H9 (cell line): ENCODE measurements at regions not wholly inside any gene's neighbourhood (a gene's known extent, or its start where the extent isn't known, plus 50 kb on each side); places are given as distances from the start of the nearest gene placed in this dataset.

ENCODE experiments used
- DNase-seq: peaks from one replicate; pipeline ENCODE4 v3.0.0-alpha.2; 2017
- H2AFZ ChIP-seq: one replicate; pipeline ENCODE4 v1.6.1; 2013; ENCODE audit warnings: mild to moderate bottlenecking, low read length, control low read depth, moderate library complexity
- H2AK5ac ChIP-seq: 2 replicates; pipeline ENCODE4 v1.6.1; 2013; ENCODE audit warnings: low read length, control low read depth, mixed read lengths; ENCODE audit not compliant: insufficient read length
- H2BK120ac ChIP-seq: one replicate; pipeline ENCODE4 v1.6.1; 2013; ENCODE audit warnings: low read depth, mild to moderate bottlenecking, low read length, control low read depth, inconsistent platforms; ENCODE audit not compliant: poor library complexity, severe bottlenecking
- H2BK12ac ChIP-seq: 2 replicates; pipeline ENCODE4 v1.6.1; 2013; ENCODE audit warnings: low read length, control low read depth, mixed read lengths, low read depth; ENCODE audit not compliant: insufficient read length
- H2BK15ac ChIP-seq: 2 replicates; pipeline ENCODE4 v1.6.1; 2013; ENCODE audit warnings: low read depth, low read length, control low read depth
- H2BK20ac ChIP-seq: one replicate; pipeline ENCODE4 v1.6.1; 2013; ENCODE audit warnings: low read depth, mild to moderate bottlenecking, low read length, control low read depth, inconsistent platforms; ENCODE audit not compliant: poor library complexity, severe bottlenecking
- H2BK5ac ChIP-seq: 2 replicates; pipeline ENCODE4 v1.6.1; 2013; ENCODE audit warnings: low read length, control low read depth, mixed read lengths; ENCODE audit not compliant: insufficient read length
- H3K14ac ChIP-seq: 2 replicates; pipeline ENCODE4 v1.6.1; 2013; ENCODE audit warnings: low read length, control low read depth; ENCODE audit not compliant: insufficient read depth
- H3K18ac ChIP-seq: 2 replicates; pipeline ENCODE4 v1.6.1; 2013; ENCODE audit warnings: low read depth, mild to moderate bottlenecking, mixed read lengths, low read length, control low read depth; ENCODE audit not compliant: insufficient read length
- H3K23ac ChIP-seq: 2 replicates; pipeline ENCODE4 v1.6.1; 2013; ENCODE audit warnings: low read length, control low read depth, mixed read lengths, low read depth; ENCODE audit not compliant: insufficient read length
- H3K23me2 ChIP-seq: 2 replicates; pipeline ENCODE4 v1.6.1; 2013; ENCODE audit warnings: low read depth, mild to moderate bottlenecking, mixed read lengths, low read length, control low read depth; ENCODE audit not compliant: insufficient read length, poor library complexity, severe bottlenecking
- H3K27ac ChIP-seq: 2 replicates; pipeline ENCODE4 v1.5.1; 2013; ENCODE audit warnings: low read length, control low read depth, mixed read lengths, low read depth; ENCODE audit not compliant: insufficient read length
- H3K27me3 ChIP-seq: 2 replicates; pipeline ENCODE4 v1.6.1; 2013; ENCODE audit warnings: low read length, control low read depth, inconsistent platforms; ENCODE audit not compliant: insufficient read depth
- H3K4ac ChIP-seq: 2 replicates; pipeline ENCODE4 v1.6.1; 2013; ENCODE audit warnings: low read depth, mild to moderate bottlenecking, control low read depth, inconsistent platforms, low read length, moderate library complexity
- H3K4me1 ChIP-seq: 2 replicates; pipeline ENCODE4 v1.6.1; 2013; ENCODE audit warnings: low read length, control low read depth, inconsistent platforms; ENCODE audit not compliant: insufficient read depth
- H3K4me2 ChIP-seq: 2 replicates; pipeline ENCODE4 v1.6.1; 2013; ENCODE audit warnings: low read length, control low read depth, mixed read lengths; ENCODE audit not compliant: insufficient read length, insufficient read depth
- H3K56ac ChIP-seq: 2 replicates; pipeline ENCODE4 v1.6.1; 2013; ENCODE audit warnings: low read depth, mild to moderate bottlenecking, mixed read lengths, low read length, control low read depth; ENCODE audit not compliant: insufficient read length
- H3K79me1 ChIP-seq: 2 replicates; pipeline ENCODE4 v1.6.1; 2013; ENCODE audit warnings: low read depth, mild to moderate bottlenecking, moderate library complexity, low read length, control low read depth, inconsistent platforms; ENCODE audit not compliant: insufficient read depth, poor library complexity, severe bottlenecking
- H3K79me2 ChIP-seq: 2 replicates; pipeline ENCODE4 v1.6.1; 2013; ENCODE audit warnings: low read length, control low read depth, inconsistent platforms; ENCODE audit not compliant: insufficient read depth
- H3K9ac ChIP-seq: 2 replicates; pipeline ENCODE4 v1.6.1; 2013; ENCODE audit warnings: low read length, control low read depth, mixed read lengths; ENCODE audit not compliant: insufficient read length; ENCODE audit errors: extremely low read depth
- H3K9me3 ChIP-seq: one replicate; pipeline ENCODE4 v1.6.1; 2013; ENCODE audit warnings: low read depth, low read length, inconsistent platforms; ENCODE audit not compliant: control insufficient read depth
- H3T11ph ChIP-seq: one replicate; pipeline ENCODE4 v1.6.1; 2013; ENCODE audit warnings: mild to moderate bottlenecking, low read length, control low read depth, inconsistent platforms
- H4K20me1 ChIP-seq: one replicate; pipeline ENCODE4 v1.6.1; 2013; ENCODE audit not compliant: control insufficient read depth, insufficient read length, insufficient read depth
- H4K5ac ChIP-seq: 2 replicates; pipeline ENCODE4 v1.6.1; 2013; ENCODE audit warnings: low read depth, mild to moderate bottlenecking, mixed read lengths, low read length, control low read depth; ENCODE audit not compliant: insufficient read length
- H4K8ac ChIP-seq: replicated peaks from 2 replicates; pipeline ENCODE4 v1.6.1; 2013; ENCODE audit warnings: low read length, control low read depth, mixed read lengths, low read depth; ENCODE audit not compliant: insufficient read length
- H4K91ac ChIP-seq: 2 replicates; pipeline ENCODE4 v1.6.1; 2013; ENCODE audit warnings: low read depth, mild to moderate bottlenecking, moderate library complexity, mixed read lengths, low read length, control low read depth; ENCODE audit not compliant: insufficient read length
- H3K27ac Mint-ChIP-seq, 3 experiments: 2 replicates in 2 of 3; 3 replicates in 1 of 3; pipeline ENCODE4 v1.8.0; 2020 to 2021; ENCODE audit warnings: mixed read lengths in 3 of 3, mild to moderate bottlenecking in 1 of 3, moderate library complexity in 1 of 3
- H3K27me3 Mint-ChIP-seq: 2 replicates; pipeline ENCODE4 v1.8.0; 2021; ENCODE audit warnings: low read depth, mild to moderate bottlenecking, moderate library complexity, mixed read lengths
- H3K36me3 Mint-ChIP-seq, 3 experiments: 2 replicates in 2 of 3; 3 replicates in 1 of 3; pipeline ENCODE4 v1.8.0; 2020 to 2021; ENCODE audit warnings: low read depth in 3 of 3, mixed read lengths in 3 of 3; ENCODE audit not compliant: insufficient read depth in 1 of 3
- H3K4me1 Mint-ChIP-seq, 2 experiments: 2 replicates each; pipeline ENCODE4 v1.8.0; 2020; ENCODE audit warnings: mixed read lengths in 2 of 2
- H3K4me3 Mint-ChIP-seq, 2 experiments: 2 replicates in 1 of 2; 3 replicates in 1 of 2; pipeline ENCODE4 v1.8.0; 2020 to 2021; ENCODE audit warnings: mild to moderate bottlenecking in 2 of 2, mixed read lengths in 2 of 2, moderate library complexity in 1 of 2
- H3K9me3 Mint-ChIP-seq, 2 experiments: 2 replicates in 1 of 2; 3 replicates in 1 of 2; pipeline ENCODE4 v1.8.0; 2020; ENCODE audit warnings: mild to moderate bottlenecking in 2 of 2, mixed read lengths in 2 of 2, moderate library complexity in 1 of 2
- WGBS: extraction: QIAGEN DNeasy Blood & Tissue Kit; methylation state at CpG from one replicate; pipeline ENCODE4 v1.1.7; 2013; ENCODE audit warnings: missing lambda C conversion rate, low lambda C conversion rate, mixed read lengths; ENCODE audit not compliant: insufficient read length; ENCODE audit errors: extremely low coverage; 5-methylcytosine and 5-hydroxymethylcytosine counted together
- TF ChIP-seq, protein P1 (sequence below): fragments of 200-600 bp; sonication (generic); conservative IDR thresholded peaks from 3 replicates; pipeline ENCODE4 v1.8.0; 2021; ENCODE audit warnings: antibody characterized with exemption, mild to moderate bottlenecking

DNA sequence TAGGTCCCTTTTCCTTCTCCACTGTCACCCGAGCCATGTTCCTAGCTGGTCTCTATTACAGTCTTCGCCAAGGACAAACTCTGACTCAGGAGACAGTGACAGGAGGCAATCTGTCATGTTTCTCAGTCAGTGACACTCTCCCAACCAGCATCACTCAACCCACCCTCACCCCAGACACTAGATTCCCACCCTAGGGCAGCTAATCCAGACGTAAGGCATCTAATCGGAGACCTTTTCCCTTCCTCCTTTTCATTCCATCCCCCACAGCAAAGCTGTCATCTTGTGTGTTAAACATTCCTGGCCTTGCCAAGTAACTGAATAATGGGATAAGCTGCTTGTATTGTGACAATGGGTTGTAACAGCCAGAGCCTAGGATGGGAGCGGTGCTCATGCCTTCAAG is 95.2 kb downstream of the SNX18 start:
- H2AK5ac ChIP-seq, result no peak overlapping the region
- H2AFZ ChIP-seq, result no peak overlapping the region
- peak overlapping the region; percentile 20 for H4K8ac ChIP-seq
- H3K79me1 ChIP-seq, result no peaks in the 10 kb centered on the region
- H3K27me3 ChIP-seq, result no peaks in the 10 kb centered on the region
- H4K20me1 ChIP-seq, result no peaks in the 10 kb centered on the region
- TF ChIP-seq, protein P1, sequence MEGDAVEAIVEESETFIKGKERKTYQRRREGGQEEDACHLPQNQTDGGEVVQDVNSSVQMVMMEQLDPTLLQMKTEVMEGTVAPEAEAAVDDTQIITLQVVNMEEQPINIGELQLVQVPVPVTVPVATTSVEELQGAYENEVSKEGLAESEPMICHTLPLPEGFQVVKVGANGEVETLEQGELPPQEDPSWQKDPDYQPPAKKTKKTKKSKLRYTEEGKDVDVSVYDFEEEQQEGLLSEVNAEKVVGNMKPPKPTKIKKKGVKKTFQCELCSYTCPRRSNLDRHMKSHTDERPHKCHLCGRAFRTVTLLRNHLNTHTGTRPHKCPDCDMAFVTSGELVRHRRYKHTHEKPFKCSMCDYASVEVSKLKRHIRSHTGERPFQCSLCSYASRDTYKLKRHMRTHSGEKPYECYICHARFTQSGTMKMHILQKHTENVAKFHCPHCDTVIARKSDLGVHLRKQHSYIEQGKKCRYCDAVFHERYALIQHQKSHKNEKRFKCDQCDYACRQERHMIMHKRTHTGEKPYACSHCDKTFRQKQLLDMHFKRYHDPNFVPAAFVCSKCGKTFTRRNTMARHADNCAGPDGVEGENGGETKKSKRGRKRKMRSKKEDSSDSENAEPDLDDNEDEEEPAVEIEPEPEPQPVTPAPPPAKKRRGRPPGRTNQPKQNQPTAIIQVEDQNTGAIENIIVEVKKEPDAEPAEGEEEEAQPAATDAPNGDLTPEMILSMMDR, result no peak
- no peak overlapping the region for H3K4ac ChIP-seq
- peaks cover 0 to 4% of the 10 kb centered on the region in 2 experiments; a peak in 4 of 5 replicates for H3K9me3 Mint-ChIP-seq
- H2BK12ac ChIP-seq, result no peak overlapping the region
- no peak overlapping the region for H2BK20ac ChIP-seq
- no peak overlapping the region for H3K18ac ChIP-seq
- no peaks in the 10 kb centered on the region for H3K4me1 Mint-ChIP-seq
- H2BK5ac ChIP-seq, result no peak overlapping the region
- no peak overlapping the region for H3K4me3 Mint-ChIP-seq
- H3K23me2 ChIP-seq, result no peaks in the 10 kb centered on the region
- no peak overlapping the region for H3K23ac ChIP-seq
- no peak overlapping the region for H3T11ph ChIP-seq
- no peak overlapping the region for H3K56ac ChIP-seq
- no peak overlapping the region for H4K5ac ChIP-seq
- no peaks in the 10 kb centered on the region for H3K79me2 ChIP-seq
- no peak overlapping the region for H3K4me2 ChIP-seq
- H2BK120ac ChIP-seq, result no peak overlapping the region
- no peak overlapping the region for H3K27ac ChIP-seq
- no peaks in the 10 kb centered on the region for H3K4me1 ChIP-seq
- no peak overlapping the region for H3K9ac ChIP-seq
- H4K91ac ChIP-seq, result no peak overlapping the region
- H2BK15ac ChIP-seq, result no peak overlapping the region
- H3K27ac Mint-ChIP-seq, result peak overlapping the region in 1 of 3 experiments; percentile 90; a peak in 3 of 7 replicates
- no CpG with 5 or more reads among the region's 5 CpGs for WGBS
- H3K9me3 ChIP-seq, result no peaks in the 10 kb centered on the region
- H3K36me3 Mint-ChIP-seq, result peaks cover 0 to 1% (median 0%) of the 10 kb centered on the region in 3 experiments; a peak in 1 of 7 replicates
- no peak for DNase-seq
- H3K27me3 Mint-ChIP-seq, result peaks cover 4% of the 10 kb centered on the region
- H3K14ac ChIP-seq, result no peak overlapping the region
